ENCODE measurements at regions not wholly inside any gene's neighbourhood (a gene's known extent, or its start where the extent isn't known, plus 50 kb on each side); places are given as distances from the start of the nearest gene placed in this dataset.

DNA sequence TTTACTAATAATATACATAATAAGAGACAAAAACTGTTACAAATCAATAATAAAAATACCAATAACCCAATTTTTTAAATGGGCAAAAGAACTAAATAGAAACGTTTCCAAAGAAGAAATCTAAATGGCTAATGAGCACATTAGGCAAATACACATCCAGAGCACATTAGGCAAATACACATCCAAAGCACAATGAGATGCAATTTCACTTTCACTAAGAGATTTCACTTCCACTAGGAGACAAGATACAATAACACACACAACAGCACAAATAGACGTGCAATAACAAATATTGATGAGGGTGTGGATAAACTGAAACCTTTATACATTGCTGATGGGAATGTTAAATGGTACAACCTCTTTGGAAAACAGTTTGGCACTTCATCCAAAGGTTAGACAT, 250.7 kb downstream of the ARAP2 start:
- POLR2A ChIA-PET = no interaction called here
- FAIRE-seq = no peak
- CTCF ChIA-PET = no interaction called here

DNA sequence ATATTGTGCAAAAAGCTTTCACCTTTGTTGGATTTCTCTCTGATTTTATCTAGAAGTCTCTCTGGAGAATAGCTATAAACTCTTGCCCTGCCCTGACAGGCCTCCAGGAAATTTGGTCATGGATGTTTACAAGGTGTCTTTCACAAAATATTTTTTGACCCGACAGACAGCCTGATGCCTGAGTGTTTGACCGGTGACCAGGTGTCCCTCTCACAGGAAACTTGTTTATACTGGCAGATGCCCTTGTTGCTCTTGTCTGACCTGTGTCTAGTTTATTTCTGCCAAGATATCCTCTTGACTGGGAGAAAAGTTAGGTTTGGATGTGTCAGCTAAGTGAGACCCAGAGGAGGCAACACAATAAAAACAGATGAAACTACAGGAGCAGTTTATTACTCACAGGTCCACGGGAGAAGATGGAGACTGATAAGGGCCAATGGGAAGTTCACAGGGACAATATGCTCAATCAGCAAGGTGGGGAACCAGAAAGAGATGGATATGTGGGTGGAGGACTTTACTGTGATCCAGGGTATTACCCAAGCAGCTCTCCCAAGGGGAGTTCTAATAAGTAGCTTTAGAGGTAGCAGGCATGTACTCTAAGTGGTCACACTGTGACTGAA, 243.3 kb downstream of the ARAP2 start:
- TF ChIP-seq, protein P1, sequence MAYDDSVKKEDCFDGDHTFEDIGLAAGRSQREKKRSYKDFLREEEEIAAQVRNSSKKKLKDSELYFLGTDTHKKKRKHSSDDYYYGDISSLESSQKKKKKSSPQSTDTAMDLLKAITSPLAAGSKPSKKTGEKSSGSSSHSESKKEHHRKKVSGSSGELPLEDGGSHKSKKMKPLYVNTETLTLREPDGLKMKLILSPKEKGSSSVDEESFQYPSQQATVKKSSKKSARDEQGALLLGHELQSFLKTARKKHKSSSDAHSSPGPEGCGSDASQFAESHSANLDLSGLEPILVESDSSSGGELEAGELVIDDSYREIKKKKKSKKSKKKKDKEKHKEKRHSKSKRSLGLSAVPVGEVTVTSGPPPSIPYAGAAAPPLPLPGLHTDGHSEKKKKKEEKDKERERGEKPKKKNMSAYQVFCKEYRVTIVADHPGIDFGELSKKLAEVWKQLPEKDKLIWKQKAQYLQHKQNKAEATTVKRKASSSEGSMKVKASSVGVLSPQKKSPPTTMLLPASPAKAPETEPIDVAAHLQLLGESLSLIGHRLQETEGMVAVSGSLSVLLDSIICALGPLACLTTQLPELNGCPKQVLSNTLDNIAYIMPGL (CRISPR knock-in tag; IDR thresholded peaks at IDR 0.05; ENCODE audit: borderline replicate concordance) = no peak
- TF ChIP-seq, protein P2, sequence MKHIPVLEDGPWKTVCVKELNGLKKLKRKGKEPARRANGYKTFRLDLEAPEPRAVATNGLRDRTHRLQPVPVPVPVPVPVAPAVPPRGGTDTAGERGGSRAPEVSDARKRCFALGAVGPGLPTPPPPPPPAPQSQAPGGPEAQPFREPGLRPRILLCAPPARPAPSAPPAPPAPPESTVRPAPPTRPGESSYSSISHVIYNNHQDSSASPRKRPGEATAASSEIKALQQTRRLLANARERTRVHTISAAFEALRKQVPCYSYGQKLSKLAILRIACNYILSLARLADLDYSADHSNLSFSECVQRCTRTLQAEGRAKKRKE (CRISPR knock-in tag; IDR thresholded peaks at IDR 0.05; ENCODE audit: low read depth) = no peak
- no peak for TF ChIP-seq NPAS2 (CRISPR knock-in tag; IDR thresholded peaks at IDR 0.05; ENCODE audit: borderline replicate concordance)
- TF ChIP-seq GATA3 (IDR thresholded peaks at IDR 0.05; ENCODE audit: borderline replicate concordance) = no peak
- no peak for TF ChIP-seq HEYL (CRISPR knock-in tag; IDR thresholded peaks at IDR 0.05)
- no peak for TF ChIP-seq POLR2AphosphoS2 (conservative IDR thresholded peaks at IDR 0.05; ENCODE audit: low read length)
- no peak for TF ChIP-seq NR3C1 (IDR thresholded peaks at IDR 0.05)
- no peak for TF ChIP-seq ZFP36 (IDR thresholded peaks at IDR 0.05; ENCODE audit: borderline replicate concordance, partially characterized antibody)
- no peak for TF ChIP-seq RCOR1 (IDR thresholded peaks at IDR 0.05; ENCODE audit: low read depth, low read length)
- no peak for TF ChIP-seq FOXS1 (CRISPR knock-in tag; IDR thresholded peaks at IDR 0.05)
- no peak for TF ChIP-seq TP53 (CRISPR knock-in tag; IDR thresholded peaks at IDR 0.05)
- TF ChIP-seq ZSCAN20 (CRISPR knock-in tag; IDR thresholded peaks at IDR 0.05) = no peak
- TF ChIP-seq EHMT2 (IDR thresholded peaks at IDR 0.05; ENCODE audit: low read depth) = no peak
- no peak for TF ChIP-seq RAD21 (conservative IDR thresholded peaks at IDR 0.05 in 1 of 2, IDR thresholded peaks at IDR 0.05 in 1 of 2)
- TF ChIP-seq NFE2L2 (conservative IDR thresholded peaks at IDR 0.05; ENCODE audit: low read length) = no peak
- no peak for TF ChIP-seq FOSL2 (IDR thresholded peaks at IDR 0.05)
- no peak for TF ChIP-seq FOSL2 (CRISPR knock-in tag; IDR thresholded peaks at IDR 0.05)
- TF ChIP-seq KDM5A (IDR thresholded peaks at IDR 0.05) = no peak
- TF ChIP-seq CBX2 (IDR thresholded peaks at IDR 0.05; ENCODE audit: borderline replicate concordance, low read depth) = no peak
- TF ChIP-seq RFX5 (IDR thresholded peaks at IDR 0.05) = no peak
- Histone ChIP-seq H3K4me3 (no peak overlapping the region), H3K4me1 (no peaks in the 10 kb centered on the region), H3K27ac (no peak overlapping the region), H3K9me3 (no peaks in the 10 kb centered on the region), H3K4me2 (no peak overlapping the region)
- ChIA-PET POLR2A (no interaction called here), CTCF (no interaction called here)
- ATAC-seq (no peak), FAIRE-seq (no peak), DNase-seq (ENCODE audit: low read depth in 1 of 2, low spot score in 1 of 2) (no peak)
- WGBS (ENCODE audit: missing lambda C conversion rate) = 8% methylated on average over 3 of the region's 3 CpGs

More for the DNA sequence above, 250.7 kb downstream of the ARAP2 start:
- WGBS (ENCODE audit: missing lambda C conversion rate) = 8% methylated on average over 2 of the region's 2 CpGs
- Histone ChIP-seq H3K4me3 (no peak overlapping the region), H3K4me2 (no peak overlapping the region), H3K4me1 (no peaks in the 10 kb centered on the region), H3K27ac (no peak overlapping the region), H3K9me3 (no peaks in the 10 kb centered on the region)
- TF ChIP-seq CEBPB (IDR thresholded peaks at IDR 0.05) (no peak), ZFP36 (IDR thresholded peaks at IDR 0.05; ENCODE audit: borderline replicate concordance, partially characterized antibody) (no peak), KDM5A (IDR thresholded peaks at IDR 0.05) (no peak), EHMT2 (IDR thresholded peaks at IDR 0.05; ENCODE audit: low read depth) (no peak), HOXB5 (CRISPR knock-in tag; IDR thresholded peaks at IDR 0.05) (no peak), EHF (CRISPR knock-in tag; IDR thresholded peaks at IDR 0.05) (no peak), MAZ (IDR thresholded peaks at IDR 0.05; ENCODE audit: borderline replicate concordance, low read depth, low read length) (no peak), SMC3 (IDR thresholded peaks at IDR 0.05) (no peak), CBX2 (IDR thresholded peaks at IDR 0.05; ENCODE audit: borderline replicate concordance, low read depth) (no peak), POLR2AphosphoS2 (conservative IDR thresholded peaks at IDR 0.05; ENCODE audit: low read length) (no peak)
- TF ChIP-seq, protein P3, sequence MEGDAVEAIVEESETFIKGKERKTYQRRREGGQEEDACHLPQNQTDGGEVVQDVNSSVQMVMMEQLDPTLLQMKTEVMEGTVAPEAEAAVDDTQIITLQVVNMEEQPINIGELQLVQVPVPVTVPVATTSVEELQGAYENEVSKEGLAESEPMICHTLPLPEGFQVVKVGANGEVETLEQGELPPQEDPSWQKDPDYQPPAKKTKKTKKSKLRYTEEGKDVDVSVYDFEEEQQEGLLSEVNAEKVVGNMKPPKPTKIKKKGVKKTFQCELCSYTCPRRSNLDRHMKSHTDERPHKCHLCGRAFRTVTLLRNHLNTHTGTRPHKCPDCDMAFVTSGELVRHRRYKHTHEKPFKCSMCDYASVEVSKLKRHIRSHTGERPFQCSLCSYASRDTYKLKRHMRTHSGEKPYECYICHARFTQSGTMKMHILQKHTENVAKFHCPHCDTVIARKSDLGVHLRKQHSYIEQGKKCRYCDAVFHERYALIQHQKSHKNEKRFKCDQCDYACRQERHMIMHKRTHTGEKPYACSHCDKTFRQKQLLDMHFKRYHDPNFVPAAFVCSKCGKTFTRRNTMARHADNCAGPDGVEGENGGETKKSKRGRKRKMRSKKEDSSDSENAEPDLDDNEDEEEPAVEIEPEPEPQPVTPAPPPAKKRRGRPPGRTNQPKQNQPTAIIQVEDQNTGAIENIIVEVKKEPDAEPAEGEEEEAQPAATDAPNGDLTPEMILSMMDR (IDR thresholded peaks at IDR 0.05) = no peak
- TF ChIP-seq, protein P4, sequence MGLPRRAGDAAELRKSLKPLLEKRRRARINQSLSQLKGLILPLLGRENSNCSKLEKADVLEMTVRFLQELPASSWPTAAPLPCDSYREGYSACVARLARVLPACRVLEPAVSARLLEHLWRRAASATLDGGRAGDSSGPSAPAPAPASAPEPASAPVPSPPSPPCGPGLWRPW (IDR thresholded peaks at IDR 0.05) = no peak
- TF ChIP-seq, protein P5, sequence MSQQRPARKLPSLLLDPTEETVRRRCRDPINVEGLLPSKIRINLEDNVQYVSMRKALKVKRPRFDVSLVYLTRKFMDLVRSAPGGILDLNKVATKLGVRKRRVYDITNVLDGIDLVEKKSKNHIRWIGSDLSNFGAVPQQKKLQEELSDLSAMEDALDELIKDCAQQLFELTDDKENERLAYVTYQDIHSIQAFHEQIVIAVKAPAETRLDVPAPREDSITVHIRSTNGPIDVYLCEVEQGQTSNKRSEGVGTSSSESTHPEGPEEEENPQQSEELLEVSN (IDR thresholded peaks at IDR 0.05; ENCODE audit: borderline replicate concordance, low read depth) = no peak
- TF ChIP-seq, protein P6, sequence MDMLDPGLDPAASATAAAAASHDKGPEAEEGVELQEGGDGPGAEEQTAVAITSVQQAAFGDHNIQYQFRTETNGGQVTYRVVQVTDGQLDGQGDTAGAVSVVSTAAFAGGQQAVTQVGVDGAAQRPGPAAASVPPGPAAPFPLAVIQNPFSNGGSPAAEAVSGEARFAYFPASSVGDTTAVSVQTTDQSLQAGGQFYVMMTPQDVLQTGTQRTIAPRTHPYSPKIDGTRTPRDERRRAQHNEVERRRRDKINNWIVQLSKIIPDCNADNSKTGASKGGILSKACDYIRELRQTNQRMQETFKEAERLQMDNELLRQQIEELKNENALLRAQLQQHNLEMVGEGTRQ (IDR thresholded peaks at IDR 0.05) = no peak
- ATAC-seq (no peak), DNase-seq (ENCODE audit: low read depth in 1 of 2, low spot score in 1 of 2) (no peak)
